PFSK-1 (cell line): ENCODE measurements at regions not wholly inside any gene's neighbourhood (a gene's known extent, or its start where the extent isn't known, plus 50 kb on each side); places are given as distances from the start of the nearest gene placed in this dataset.

Experiments
- POLR2AphosphoS5 ChIP-seq: IDR thresholded peaks from 2 replicates; pipeline ENCODE4 v1.6.1; 2012; ENCODE audit warnings: low read depth, mild to moderate bottlenecking, control low read depth, low read length, moderate library complexity
- TAF1 ChIP-seq: IDR thresholded peaks from 2 replicates; pipeline ENCODE4 v1.6.1; 2012; ENCODE audit warnings: low read length, control low read depth, borderline replicate concordance; ENCODE audit not compliant: insufficient read depth
- TF ChIP-seq, protein P1 (sequence below), 2 experiments: IDR thresholded peaks; 2 replicates each; pipeline versions ENCODE4 v1.6.1 to v1.8.0; 2011 to 2012; ENCODE audit warnings: low read depth in 2 of 2, low read length in 2 of 2, control low read depth in 1 of 2, inconsistent platforms in 1 of 2, mild to moderate bottlenecking in 1 of 2, moderate library complexity in 1 of 2; ENCODE audit not compliant: insufficient read depth in 1 of 2

DNA sequence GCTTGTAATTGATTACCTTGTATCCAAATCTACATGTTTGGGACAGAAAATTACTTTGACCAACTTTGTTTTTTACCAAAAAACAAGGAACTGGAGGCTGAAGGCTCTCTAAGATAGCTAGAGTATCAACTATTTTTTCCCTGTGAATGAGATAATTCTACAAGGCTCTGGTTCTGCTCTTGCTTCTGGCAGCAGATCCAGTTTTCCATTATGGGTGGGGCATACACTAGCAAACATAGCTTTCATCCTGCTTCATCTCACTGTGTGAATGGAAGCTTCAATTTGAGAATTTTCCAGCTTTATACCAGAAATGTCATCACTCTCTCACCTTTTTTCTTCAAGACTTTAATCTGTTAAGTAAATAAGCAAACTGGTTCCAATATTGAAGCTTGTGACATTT is 249.7 kb downstream of the RPRM start:
- no peak for TF ChIP-seq TAF1
- TF ChIP-seq POLR2AphosphoS5: no peak
- TF ChIP-seq, protein P1, sequence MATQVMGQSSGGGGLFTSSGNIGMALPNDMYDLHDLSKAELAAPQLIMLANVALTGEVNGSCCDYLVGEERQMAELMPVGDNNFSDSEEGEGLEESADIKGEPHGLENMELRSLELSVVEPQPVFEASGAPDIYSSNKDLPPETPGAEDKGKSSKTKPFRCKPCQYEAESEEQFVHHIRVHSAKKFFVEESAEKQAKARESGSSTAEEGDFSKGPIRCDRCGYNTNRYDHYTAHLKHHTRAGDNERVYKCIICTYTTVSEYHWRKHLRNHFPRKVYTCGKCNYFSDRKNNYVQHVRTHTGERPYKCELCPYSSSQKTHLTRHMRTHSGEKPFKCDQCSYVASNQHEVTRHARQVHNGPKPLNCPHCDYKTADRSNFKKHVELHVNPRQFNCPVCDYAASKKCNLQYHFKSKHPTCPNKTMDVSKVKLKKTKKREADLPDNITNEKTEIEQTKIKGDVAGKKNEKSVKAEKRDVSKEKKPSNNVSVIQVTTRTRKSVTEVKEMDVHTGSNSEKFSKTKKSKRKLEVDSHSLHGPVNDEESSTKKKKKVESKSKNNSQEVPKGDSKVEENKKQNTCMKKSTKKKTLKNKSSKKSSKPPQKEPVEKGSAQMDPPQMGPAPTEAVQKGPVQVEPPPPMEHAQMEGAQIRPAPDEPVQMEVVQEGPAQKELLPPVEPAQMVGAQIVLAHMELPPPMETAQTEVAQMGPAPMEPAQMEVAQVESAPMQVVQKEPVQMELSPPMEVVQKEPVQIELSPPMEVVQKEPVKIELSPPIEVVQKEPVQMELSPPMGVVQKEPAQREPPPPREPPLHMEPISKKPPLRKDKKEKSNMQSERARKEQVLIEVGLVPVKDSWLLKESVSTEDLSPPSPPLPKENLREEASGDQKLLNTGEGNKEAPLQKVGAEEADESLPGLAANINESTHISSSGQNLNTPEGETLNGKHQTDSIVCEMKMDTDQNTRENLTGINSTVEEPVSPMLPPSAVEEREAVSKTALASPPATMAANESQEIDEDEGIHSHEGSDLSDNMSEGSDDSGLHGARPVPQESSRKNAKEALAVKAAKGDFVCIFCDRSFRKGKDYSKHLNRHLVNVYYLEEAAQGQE (IDR thresholded peaks at IDR 0.05; ENCODE audit: insufficient read depth in 1 of 2, low read depth in 2 of 2, low read length in 2 of 2): no peak
